Activated T-cell treated with anti-CD3 and anti-CD28 coated beads, Interleukin-2, amount 50 U/mL, for 48 hours (primary cell): ENCODE measurements at regions not wholly inside any gene's neighbourhood (a gene's known extent, or its start where the extent isn't known, plus 50 kb on each side); places are given as distances from the start of the nearest gene placed in this dataset.

ENCODE experiments used
- DNase-seq, 2 experiments: peaks; one replicate each; pipeline ENCODE4 v3.0.0-alpha.2; 2020

DNA sequence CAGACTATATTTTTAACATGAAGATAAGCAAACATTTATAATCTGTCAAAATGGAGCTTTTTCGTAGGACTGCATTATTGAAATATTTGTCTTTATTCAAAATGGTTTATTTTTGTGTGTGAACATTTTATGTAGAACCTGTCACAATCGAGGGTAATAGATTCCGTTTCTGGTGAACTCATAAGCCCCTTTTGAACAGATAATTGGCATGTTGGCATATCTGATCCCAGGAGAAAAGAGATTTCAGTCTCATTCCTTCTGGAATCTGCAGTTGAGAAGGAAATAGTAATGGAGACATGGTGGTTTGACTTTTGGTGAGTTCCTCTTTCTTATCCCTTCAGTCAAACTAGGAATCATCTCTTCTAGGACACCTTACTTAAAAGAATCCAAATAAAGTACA lies 427.9 kb upstream of the B3GALT2 start:
- DNase-seq: no peak

DNA sequence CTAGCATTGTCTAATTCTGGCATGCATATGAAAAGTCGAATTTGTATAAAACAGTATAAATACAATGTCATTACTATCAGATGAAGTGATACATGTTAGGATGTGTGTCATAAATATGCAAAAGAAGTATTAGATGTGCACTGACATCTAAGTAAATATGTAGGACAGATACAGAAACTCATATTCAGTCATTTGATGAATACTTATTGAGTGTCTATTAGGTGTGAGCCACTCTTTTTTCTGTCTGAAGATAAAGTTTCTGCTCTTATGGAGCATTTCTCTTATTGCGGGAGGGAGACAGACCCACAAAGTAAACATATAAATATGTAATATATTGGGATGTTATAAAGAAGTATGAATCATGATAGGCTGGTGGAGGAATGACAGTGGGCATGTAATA lies 426.6 kb upstream of the B3GALT2 start:
- DNase-seq: no peak

DNA sequence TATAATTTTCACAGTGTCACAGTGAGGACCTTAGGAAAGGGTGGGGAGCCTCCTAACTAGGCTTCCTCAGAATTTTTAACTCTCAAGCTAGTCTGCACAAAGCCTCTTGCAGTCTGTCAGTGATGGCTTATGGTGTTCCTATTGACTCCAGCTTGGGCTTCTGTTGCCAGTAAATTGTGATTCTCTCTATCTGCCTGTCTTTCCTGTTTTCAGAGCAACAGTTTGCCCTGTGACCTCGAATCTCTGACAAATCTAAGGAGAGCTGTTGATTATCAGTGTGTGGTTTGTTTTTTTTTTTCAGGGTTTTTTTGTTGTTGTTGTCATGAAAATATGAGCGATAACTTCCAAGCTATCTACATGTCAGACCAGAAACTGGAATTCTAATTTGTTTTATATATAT lies 423.2 kb upstream of the B3GALT2 start:
- DNase-seq: no peak

DNA sequence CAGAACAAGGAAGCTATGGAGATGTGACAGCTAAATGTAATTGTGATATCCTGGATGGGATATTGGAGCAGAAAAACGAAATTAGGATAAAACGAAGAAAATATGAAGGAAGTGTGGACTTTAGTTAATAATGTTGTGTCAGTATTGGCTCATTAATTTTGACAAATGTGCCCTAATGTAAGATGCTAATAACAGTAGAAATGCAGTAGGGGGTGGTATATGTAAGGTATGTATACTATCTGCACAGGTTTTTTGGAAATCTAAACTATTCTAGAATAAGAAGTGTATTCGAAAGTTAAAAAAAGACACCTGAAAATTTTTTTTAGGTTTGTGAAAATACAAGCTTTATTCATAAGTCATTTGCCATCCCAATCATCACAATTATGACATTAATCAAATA lies 421.4 kb upstream of the B3GALT2 start:
- no peak for DNase-seq

DNA sequence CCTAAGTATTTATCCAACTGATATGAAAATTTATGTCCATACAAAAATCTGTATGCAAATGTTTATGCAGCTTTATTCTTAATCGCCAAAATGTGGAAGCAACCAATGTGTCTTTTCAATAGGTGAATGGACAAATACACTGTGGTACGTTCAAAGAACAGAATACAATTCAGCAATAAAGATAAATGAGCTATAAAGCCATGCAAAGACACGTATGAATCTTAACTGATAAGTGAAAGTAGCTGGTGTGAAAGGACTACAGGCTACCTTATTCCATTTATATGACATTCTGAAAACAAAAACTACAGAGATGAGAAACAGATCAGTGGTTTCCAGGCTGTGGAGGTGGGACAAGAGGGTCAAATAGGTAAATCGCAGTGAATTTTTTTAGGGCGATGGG lies 419.6 kb upstream of the B3GALT2 start:
- no peak for DNase-seq

DNA sequence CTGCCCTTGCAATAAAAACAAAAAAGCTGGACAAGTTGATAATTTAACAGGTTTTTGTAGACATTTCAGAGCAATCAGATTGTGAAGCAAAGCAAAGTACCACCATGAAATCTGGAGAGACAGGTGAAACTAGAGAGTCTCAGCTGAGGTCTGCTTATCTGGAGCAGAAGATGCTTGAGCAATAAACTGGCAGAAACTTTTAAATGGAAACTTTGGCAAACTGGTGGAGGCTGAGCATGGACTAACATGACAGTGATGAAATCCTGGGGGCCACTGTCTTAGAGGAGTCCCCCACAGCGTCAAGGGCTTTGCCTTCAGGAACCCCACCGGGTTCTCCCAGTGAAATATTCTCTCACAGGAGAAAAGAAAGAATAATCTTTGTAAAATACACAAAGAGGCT lies 416.3 kb upstream of the B3GALT2 start:
- no peak for DNase-seq

DNA sequence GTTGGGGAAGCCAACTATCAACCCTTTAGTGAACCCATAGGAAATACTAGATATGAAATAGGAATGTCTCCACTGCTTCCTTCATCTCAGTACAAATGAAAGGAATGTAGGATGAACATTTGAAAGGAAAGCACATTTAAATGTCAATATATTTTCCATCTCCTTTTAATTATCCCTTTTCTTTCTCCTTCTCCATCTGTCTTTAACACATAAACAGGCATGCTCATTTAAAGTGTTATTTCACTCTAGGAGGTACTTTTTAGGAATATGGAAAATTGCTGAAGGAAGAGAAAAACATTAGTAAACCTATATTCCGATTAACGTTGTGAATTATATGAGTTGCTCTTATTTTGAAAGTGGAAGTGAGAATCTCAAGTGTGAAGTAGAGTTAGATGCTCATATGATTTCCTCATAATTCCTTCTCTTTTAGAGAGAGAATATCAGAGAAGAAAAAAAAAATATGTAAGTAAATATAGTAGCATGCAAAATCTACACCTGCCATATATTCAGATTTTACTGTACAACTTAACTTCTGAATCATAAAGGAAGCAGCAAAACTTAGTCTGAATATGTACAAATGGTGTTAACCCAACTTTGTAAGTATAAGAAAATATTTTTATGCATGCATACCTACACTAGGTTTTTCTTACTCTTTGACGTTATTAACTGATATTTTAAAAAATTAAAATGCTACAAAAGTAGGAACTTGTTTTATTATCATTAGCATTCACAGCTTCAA lies 406.9 kb upstream of the B3GALT2 start:
- no peak for DNase-seq

DNA sequence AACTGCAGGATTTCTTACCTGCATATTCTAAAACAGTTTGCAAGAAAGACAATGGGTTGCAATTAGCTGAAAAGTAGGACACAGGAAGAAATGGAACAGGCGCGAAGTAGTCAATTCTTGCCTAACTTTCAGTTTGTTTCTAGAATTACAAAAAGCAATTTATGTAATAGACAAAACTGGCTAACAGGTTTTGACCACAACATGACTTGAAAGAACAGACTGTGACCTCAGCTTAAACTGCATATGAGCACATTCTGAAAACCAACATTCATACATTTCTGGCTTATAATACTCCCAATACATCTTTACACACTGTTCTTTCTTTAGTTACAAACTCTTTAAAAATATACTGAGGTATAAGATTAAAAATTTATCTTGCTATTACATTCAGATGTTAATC lies 405.9 kb upstream of the B3GALT2 start:
- no peak for DNase-seq

DNA sequence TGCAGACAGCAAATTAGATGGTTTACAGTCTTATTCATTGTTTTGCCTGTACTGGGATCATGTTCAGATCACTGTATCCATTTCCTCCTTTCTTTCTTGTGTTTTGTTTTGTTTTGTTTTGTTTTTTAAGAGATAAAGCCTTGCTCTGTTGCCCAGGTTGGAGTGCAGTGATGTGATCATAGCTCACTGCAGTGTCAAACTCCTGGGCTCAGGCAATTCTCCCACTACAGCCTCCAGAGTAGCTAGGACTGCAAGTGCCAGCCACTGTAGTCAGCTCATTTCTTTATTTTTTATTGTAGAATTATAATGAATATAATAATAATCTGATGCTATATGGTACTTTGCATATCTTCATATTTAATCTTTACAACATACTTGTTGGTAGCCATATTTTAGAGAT lies 403.7 kb upstream of the B3GALT2 start:
- DNase-seq: no peak

DNA sequence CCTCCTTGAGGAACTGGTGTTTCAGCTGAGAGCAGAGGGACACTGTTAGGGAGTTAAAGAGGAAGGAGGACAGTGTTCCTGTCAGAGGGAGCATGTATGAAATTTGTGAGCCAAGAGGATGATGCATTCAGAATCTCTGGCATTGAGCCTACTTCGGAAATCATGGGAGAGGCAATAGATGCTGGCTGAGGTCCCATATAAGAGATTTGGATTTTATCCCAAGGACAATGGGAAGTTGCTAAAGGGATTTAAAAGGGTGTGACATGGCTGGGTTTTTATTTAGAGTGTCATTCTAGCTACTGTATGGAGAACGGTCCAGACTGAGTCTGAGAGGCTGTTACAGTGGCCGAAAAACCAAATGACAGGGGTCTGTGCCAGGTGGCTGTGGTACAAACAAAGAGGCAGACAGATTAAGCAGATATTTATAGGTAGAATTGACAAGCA lies 403.2 kb upstream of the B3GALT2 start:
- DNase-seq: no peak

DNA sequence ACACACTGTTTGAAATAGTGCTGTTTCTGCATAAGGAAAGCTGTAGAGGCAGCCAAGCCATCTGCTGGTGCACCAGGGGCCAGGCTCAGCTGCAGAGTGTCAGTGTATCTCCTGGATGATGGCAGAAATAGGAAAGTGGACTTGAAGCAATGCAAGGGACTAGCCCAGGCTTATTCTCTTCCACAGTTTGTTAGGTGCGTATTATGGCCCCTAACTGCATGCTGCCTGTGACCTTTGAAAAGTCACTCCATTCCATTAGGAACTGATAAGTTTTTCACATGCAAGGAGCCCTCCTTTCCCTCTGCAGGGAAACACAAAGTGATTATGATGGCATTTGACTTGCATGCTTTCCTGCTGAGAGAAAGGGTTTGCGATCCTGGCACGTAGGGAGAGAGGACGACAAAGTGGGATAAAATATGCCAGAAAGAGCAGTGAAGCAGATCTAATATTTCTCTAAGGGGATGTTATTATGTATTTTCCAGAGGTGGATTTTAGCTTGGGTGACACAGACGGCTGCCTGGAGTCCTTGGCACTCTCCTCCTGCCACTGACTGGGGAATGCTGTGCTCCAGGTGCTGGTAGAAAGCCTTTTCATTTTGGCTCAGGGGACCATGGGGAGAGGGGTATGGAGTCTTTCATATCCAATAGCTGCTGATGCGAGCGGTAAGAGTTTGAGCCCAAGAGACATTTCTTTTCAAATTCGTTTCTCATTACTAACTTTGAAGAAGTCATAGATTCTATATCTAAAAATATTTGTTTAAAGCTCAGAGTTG lies 402.1 kb upstream of the B3GALT2 start:
- DNase-seq: no peak

DNA sequence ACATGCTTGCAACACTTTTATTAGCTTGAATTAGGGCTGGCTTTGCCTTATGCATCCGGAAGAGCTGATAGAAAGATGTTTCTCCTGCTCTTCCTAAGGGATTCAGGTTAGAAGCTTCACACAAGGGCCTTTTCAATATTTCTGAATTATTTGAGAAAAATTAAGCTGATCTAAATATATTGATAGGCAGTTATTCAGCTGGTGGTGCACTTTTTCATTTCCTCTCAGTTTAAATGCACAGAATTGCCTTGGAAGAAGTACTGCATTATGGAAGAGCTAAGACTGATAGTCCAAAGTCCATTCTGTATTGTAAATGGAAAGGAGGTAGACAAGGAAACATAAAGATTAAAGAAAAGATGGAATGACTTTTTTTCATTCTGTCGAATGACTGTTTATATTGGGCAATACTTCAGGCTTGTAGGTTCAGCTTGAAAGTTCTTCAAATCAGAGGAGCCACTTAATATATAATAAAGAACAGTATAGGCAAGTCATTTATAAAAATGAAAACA lies 398.4 kb upstream of the B3GALT2 start:
- no peak for DNase-seq

DNA sequence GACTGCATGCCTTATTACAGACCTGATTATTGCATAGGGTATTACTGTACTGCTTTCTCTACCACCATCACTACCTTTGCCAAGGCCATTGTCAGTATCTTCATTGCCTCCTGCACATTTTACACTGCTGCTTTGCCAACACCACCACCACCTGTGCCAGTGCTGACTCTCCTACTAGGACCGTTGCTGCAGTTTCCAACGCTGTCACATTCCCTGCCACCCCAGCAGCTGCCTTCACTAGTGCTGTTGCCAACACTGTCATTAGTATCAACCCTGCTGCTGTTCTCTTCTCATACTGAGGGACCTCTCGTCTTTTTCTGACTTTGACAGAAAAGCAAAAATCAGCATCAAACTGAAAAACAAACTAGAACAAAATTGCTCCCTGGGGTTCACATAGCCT lies 394.9 kb upstream of the B3GALT2 start:
- DNase-seq: no peak

DNA sequence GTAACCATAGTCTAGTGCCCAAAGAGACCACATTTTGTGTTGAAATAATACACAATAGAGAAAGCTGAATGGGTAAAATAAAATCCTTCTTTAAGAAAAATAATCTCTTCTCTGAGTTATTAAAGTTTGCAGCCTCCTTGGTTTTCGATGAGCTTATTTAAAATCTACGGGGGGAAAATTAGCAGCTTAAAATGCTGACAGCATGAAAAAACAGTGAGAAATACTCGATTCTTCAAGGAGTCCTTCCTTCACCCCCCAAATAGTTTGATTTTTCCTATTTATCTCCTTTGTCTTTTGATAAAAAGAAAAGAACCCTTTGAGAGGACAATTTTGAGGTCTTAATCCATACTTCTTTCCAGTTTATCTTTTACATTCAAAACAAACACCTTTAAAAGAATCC lies 394.0 kb upstream of the B3GALT2 start:
- no peak for DNase-seq

DNA sequence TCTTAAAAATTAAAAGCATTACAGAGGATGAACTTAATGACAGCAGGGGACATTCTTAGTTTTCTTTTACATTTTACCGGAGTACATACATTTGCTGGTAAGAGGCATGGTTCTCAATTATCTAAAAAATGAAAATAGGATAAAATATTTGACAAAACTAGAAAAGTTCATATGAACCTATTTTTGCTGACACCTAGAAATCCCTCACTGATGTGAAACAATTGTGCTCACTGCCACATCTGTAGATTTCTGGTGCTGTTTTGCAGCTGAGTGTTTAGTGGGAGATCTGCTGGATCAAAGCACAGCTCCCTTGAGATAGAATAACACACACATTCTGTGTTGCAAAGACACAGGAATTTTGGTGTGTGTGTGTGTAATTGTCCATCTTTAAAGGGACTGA lies 392.9 kb upstream of the B3GALT2 start:
- no peak for DNase-seq

DNA sequence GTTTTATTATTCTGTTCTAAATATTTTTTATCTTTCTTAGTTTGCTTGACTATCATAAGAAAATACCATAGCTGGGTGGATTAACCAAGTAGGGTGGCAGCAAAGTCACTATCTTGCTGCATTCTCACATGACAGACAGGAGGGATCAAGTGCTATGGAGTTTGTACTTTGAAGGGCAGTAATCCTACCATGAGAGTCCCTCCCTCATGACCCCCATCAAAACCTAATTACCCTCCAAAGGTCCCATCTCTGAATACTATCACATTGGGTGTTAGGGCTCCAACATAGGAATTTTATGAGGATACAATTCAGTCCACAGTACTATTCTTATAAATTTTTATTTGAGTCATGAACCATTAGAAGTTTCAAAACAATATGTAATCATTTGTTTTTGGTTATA lies 388.5 kb upstream of the B3GALT2 start:
- DNase-seq: no peak

DNA sequence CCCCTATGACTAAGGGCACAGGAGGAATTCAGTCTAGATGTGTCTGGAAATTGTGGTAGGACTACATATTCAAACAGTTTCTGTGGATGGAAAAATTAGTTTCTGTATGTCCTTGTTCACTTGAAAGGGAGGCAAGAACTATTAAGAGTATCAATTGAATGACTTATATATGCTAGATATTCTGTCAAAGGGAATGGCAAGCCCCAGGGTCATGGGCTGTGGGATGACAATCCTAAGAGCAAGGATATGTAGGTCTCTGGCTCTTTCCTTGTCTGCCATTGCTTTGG lies 383.5 kb upstream of the B3GALT2 start:
- DNase-seq: no peak

DNA sequence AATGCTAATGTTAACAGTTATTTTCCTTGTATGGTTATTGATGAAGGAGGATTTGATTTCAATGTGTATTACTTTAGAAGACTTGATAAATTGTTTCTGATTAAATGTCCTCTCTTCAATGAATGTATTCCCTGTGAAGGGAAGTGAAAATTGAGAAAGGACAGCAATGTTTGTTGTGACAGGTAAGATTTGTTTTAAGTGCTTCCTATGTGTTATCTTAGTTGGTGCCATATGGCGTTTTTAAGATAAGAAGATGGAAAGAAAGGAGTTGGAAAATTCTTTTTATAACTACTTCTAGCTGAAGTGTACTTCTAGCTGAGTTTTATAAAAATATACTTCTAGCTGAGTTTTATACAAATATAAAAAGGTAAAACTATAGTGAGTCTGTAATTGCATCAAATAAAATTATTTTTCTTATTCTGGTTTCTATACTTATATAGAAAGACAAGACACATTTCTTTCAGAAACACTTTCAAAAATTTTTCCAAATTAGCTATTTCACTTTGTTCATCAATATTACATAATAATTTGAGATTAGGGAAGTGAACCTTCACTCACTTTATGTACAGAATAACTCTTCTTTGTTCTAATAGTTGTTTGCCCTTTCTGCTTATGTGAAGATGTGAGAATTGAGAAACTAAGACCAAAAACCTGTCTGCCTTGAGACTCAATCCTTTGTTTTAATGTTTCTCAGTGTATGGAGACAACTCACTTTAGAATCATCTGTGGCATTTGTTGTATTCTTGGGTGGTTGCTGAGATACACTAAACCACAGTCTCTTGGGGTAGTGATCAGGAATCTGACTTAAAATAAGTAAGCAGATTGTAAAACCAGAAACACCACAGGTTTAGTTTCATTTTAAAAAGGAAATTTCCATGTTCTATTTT lies 382.9 kb upstream of the B3GALT2 start:
- DNase-seq: no peak

DNA sequence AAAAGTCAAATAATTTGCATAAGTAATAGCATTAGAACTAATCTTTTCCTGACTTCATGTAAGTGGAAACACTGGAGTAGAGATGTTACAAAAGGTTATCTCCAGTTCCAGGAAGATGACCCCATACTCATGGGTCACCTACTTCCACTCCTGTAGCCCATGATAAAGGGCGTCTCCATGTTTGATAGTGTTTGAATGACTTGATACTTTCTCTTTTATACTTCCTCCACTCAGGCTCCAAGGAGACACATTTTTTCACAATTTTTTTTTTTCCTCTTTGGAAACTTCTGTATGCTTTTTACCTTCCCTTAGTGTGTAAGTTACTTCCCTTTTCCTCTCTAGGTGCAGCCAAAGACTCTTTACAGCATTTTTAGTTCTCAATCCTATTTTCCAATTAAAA lies 382.1 kb upstream of the B3GALT2 start:
- DNase-seq: no peak

DNA sequence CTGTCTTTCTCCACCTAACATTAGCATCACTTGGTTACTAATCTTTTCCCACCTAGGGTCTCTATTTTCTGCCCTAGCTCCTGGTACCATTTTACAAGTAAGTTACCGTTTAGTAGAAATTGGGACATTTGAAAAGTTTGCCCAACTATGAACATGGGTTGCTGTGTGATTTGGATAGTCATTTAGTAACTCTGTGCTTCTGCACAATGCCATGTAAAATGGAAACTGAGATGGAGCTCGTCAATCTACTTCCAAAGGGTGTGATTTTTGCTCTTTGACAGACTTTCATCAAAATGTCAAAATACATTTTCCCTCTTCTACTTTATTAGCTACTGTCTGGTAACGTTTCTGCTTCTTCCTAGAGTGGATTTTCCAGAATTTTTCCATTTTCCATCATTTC lies 381.5 kb upstream of the B3GALT2 start:
- DNase-seq: no peak

DNA sequence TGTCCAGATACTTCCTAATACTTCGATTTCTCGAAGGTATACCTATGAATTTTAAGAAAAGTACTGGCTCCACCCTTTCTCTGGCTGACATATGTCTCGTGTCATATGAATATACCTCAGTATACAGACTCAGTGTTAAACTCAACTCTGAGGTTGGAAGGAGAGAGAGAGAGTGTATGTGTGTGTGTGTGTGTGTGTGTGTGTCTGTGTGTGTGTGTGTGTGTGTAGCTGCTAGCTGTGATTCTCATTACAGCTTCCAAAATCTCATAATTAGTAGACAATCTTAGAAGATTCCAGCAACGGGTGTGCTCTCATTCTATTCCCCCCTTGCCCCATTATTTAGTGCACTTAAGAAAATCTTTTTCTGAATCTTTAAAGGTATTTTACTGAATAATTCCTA lies 380.3 kb upstream of the B3GALT2 start:
- DNase-seq: no peak

DNA sequence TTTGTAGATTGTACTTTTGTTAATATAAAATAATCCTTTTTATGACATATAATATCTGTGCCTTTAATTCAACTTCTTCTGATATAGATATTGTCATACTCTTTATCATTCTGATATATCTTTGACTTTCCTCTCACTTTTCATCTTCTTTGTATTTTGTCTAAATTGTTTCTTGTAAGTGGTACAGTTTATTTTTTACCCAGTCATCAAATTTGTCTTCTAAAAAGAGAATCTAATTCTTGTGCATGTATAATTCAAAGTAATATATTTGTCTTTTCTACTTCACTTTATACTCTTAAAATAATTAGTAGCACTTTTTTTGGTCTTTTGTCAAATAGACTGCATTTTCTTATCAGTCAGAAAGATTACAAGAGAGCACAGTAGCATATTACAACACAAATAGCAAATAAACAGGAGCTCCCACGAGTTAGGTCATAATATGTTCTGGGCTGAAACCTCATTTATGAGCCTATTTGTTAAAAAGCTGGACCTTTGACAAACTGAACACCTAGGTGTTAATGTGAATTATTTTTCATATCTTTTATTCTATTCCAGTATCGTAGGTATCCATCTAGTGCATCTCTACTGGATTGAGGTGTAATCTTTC lies 379.7 kb upstream of the B3GALT2 start:
- no peak for DNase-seq

DNA sequence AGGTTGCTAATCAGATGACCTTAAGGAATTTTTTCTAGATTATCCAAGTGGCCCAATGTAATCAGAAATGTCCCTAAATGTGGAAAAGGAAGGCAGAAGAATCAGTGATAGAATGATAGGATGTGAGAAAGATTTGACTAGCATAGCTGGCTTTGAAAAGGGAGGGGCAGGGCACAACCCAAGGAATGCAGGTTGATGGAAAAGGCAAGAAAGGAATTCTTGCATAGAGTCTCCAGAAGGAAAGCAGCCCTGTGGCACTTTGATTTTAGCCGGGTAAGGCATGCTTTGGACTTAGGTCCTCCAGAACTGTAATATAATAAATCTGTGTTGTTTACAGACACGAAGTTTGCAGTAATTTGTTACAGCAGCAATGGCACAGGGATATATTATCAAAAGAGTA lies 375.7 kb upstream of the B3GALT2 start:
- DNase-seq: no peak
